Left renal cortex interstitium (tissue), 4 donors: ENCODE measurements at regions not wholly inside any gene's neighbourhood (a gene's known extent, or its start where the extent isn't known, plus 50 kb on each side); places are given as distances from the start of the nearest gene placed in this dataset.

ENCODE experiments used
- DNase-seq, 4 donors: peaks; one replicate each; pipeline ENCODE4 v3.0.0-alpha.2; 2013; ENCODE audit warnings: low read depth in 4 of 4, low spot score in 2 of 4, missing footprints in 1 of 4

DNA sequence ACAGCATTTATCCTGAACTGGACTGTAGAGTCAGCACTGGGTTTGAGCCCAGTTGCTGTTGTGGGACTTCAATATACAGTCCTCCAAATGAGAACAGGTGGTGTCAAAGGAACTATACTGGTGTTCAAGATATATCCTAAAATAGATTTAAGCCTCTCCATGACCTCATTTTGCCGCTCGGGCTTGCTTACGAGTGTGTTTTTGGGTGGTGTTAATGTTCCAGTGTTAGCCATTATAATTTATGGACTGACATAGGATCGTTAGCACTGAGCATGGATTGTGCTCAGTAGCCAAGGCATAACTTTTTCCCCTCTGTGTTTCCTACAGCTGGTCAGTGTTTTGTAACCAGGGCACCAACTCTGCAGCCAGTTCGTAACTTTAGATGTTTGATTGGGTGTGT, 306.6 kb downstream of the SPATA31D1 start:
- no peak for DNase-seq

- no peak for DNase-seq
Observed at GRCh38 chr9:82299870-82300269, 311.3 kb downstream of the SPATA31D1 start.

DNA sequence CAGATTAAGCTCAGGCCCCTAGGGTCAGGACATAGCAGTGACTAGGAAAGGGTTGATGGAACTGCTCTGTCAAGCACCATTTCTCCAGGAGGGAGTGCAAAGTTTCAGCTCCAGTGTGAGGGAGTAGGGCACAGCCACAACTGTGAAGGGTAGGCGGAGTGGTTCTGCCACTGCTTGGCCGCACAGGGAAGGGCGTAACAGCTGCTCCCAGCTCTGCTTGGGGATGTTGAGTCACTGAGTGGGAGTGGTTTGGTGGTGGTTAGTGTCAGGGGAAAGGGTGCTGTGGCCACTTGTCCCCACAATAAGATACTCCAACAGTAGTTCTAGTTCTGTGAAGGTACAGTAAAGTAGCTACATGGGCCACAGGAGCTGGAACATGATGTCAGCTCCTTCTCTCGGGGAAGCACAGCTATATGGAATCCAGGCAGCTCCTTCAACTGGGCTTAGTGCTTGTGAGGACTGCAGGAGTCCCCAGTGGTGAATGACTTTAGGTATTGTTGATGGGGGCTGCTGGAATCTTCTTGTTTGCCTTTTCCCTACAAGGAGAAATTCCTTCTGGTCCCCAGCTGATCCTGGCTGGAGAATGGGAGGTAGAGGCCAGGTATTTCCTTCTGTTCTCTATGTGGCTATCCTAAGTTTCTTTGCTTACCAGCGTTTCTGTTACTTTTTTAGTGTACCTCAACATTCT, 314.5 kb downstream of the SPATA31D1 start:
- no peak for DNase-seq

DNA sequence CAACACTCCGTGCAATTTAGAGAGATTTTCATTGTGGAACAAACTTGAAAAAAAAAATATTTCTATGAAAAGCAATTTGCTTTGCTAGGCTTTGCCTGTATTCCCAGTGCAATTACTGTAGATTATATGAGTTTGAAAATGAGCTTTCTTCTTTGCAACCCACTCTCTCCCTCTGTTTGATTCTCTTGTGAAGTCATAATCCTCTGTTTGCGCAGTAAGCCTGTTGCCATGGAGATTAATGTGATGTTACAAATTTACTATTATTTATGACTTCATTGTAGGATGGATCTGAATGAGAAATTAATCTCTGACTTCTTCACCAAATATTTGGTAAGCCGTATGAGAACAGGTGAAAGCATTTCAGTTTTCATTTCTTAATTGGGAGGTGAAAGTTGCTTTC, 320.3 kb downstream of the SPATA31D1 start:
- no peak for DNase-seq

DNA sequence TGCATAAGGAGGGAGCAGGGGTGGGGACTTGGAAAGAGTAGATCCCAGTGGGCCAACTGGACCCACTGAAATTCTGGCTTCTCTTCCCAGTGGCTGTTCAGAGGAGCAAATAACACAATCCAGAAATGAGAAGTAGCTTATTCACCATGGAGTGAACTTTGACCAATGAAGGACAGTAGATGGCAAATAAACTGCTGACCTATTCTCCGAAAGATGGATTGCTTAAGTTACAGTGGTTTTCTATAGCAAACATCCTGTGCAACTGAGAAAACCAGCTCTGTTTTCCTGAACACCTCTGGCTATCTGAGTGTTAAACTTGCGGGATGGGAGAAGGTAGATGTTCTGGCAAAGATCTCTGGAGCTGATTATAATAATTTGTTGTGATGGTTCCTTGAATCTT, 325.1 kb downstream of the SPATA31D1 start:
- no peak for DNase-seq

DNA sequence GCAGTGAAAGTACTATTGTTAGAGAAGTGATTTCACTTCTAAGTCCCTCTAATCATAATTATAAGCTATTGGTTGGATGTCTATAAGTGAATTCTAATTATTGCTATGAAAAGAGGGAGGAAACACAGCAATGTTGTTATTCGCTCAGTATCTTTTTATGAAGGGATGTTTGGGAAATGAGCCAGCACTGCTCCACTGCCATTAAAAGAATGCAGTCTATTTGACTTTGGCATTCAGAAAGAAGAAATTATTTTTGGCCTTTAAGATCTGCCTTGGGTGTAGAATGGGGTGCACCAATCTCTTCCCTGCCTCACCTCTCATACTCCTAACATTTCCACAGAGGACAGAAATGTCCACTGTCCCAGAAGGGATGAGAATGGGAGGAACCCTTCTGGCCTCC, 332.0 kb downstream of the SPATA31D1 start:
- DNase-seq: no peak

DNA sequence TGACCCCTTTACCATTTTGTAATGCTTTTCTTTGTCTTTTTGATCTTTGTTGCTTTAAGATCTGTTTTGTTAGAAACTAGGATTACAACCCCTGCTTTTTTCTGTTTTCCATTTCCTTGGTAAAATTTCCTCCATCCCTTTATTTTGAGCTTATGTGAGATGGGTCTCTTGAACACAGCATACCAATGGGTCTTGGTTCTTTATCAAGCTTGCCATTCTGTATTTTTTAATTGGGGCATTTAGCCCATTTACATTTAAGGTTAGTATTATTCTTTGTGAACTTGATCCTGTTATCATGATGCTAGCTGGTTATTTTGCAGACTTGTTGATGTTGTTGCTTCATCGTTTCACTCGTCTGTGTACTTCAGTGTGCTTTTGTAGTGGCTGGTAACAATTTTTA, 337.3 kb downstream of the SPATA31D1 start:
- no peak for DNase-seq

DNA sequence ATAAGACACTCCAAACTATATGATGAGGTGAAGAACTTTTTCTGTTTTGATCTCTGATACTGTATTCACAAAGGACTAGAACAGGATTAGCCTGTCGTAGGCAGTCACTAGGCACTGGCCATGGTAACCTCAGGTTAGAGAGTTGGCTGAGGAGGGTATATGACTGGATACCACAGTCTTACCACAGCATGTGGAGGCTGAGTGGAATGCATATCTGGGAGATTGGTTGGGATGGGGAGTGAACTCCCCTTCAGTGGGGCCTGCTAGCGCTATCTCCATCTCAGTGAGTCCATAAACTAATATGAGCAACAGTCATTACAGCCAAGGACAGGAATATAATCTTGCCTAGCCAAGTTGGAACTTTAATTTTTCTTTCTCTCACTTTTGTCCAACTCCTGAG, 339.1 kb downstream of the SPATA31D1 start:
- DNase-seq: no peak

GRCh38 chr9:82331079-82331478, 342.5 kb downstream of the SPATA31D1 start:
- no peak for DNase-seq

DNA sequence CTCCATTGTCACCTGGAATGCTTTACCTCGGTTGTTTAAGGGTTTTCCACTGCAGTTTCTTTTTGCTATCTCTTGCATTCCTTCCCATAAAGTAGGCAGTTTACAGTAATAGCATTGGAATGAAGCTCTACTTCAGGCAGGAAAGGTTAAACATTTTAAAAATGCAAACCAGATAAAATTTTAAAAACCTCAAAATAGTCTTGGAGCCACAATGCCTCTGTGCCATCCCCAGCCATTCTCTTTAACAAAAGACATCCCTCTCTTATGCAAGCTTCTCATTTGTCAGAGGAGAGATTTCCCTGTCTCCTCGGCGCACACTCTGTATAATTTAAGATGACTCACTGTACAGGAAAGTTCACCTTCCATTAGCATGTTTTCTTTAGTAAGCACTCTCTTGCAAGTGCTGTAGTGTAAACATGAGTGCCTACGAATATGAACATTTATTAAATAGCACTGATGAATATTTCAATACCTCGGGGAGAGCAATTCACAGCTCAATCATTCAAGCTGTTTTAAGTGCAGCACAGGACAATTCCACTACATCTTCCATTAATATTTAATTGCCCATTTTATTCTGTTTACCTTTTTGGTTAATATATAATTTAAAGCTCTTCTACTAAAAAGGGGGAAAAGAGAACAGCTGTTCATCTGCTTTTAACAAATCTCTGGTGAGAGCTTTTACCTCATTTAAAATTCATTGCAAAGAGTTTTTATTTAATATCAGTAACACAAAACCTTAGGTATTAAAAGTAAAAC, 343.6 kb downstream of the SPATA31D1 start:
- no peak for DNase-seq

- DNase-seq: no peak
Observed at GRCh38 chr9:82332774-82333152, 344.2 kb downstream of the SPATA31D1 start.

DNA sequence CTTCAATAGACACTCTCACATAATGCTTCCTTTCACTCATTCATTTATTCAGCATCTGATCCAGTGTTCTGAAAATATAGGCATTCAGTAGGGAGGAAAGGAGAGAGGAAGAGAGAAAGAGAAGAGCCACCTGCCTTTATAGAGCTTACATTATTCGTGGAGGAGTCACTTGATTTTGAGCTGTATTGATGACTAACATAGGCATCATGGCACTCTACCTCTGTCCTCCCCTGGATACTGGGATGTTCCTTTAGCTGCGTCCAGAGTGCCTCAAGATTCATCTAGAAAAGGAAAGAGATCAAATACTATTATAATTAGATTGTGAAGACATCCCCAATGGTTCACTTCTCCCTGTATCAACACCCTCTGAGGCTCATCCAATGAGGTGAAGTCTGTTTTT, 345.1 kb downstream of the SPATA31D1 start:
- DNase-seq: no peak

- no peak for DNase-seq
Observed at GRCh38 chr9:82334286-82334685, 345.7 kb downstream of the SPATA31D1 start.

GRCh38 chr9:82337351-82337750, 348.8 kb downstream of the SPATA31D1 start:
- DNase-seq: no peak

DNA sequence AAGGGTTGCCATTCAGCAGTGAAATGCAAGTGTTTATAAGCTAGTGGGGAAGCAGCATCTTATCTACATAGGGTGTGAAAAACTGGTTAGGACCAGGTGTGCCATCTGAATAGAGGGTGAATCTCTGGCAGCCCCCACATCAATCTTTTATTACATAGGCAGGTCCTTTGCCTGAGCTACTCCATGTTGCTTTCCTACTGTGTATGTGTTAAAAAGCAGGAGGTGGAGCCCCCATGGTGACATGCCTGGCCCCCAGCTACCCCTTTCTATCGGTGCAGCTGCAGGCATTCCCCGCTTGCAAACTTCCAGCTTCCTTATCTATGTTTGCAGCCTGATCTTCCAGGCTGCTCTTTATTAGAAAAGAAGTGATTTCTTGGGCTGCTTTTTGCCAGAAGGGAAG, 353.5 kb downstream of the SPATA31D1 start:
- no peak for DNase-seq

DNA sequence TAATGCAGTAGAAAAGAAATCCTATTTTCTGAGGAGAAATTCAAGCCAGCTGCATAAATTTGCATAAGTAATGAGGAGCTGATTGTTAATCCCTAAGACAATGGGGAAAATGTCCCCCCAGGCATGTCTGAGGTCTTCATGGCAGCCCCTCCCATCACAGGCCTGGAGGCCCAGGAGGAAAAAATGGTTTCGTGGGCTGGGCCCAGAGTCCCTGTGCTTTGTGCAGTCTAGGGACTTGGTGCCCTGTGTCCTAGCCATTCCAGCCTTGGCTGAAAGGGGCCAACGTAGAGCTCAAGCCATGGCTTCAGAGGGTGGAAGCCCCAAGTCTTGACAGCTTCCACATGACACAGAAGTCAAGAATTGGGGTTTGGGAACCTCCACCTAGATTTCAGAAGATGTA, 357.5 kb downstream of the SPATA31D1 start:
- DNase-seq: no peak

GRCh38 chr9:82353631-82354278, 365.2 kb downstream of the SPATA31D1 start:
- DNase-seq: no peak

- no peak for DNase-seq
Observed at GRCh38 chr9:82354279-82354659, 365.7 kb downstream of the SPATA31D1 start.

- DNase-seq: no peak
Observed at GRCh38 chr9:82356131-82356530, 367.6 kb downstream of the SPATA31D1 start.

GRCh38 chr9:82356871-82357270, 368.3 kb downstream of the SPATA31D1 start:
- no peak for DNase-seq

- no peak for DNase-seq
Observed at GRCh38 chr9:82363198-82363597, 374.6 kb downstream of the SPATA31D1 start.

DNA sequence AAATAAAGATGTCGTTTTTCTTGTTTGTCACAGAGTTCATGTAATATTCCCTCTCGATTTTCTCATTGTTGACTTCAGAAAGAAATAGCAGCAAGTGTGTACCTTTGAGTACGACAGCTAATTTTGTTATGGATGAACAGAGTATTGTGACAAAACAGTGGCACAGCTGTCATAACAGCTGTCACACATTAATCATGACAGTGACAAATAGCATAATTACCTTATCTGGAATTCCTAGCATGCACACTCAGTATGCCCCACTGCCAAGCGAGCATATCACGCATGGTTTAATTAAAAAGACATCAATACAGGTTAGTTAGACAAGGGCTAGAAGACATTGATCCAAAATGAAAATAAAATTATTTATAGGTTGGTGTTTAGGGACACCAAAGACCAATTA, 375.1 kb downstream of the SPATA31D1 start:
- DNase-seq: no peak
